GM23248 (cell line): ENCODE measurements at regions not wholly inside any gene's neighbourhood (a gene's known extent, or its start where the extent isn't known, plus 50 kb on each side); places are given as distances from the start of the nearest gene placed in this dataset.

Experiments used
- DNase-seq: peaks from one replicate; pipeline ENCODE4 v3.0.0-alpha.2; 2015
- H2AFZ ChIP-seq: fragments of 200-600 bp; sonication (generic); 2 replicates; pipeline ENCODE4 v1.6.1; 2016; ENCODE audit warnings: antibody characterized with exemption
- H3F3A ChIP-seq: fragments of 200-600 bp; sonication (generic); 2 replicates; pipeline ENCODE4 v1.6.1; 2016; ENCODE audit warnings: mild to moderate bottlenecking, antibody characterized with exemption, mixed run types; ENCODE audit not compliant: insufficient read depth
- H3K27ac ChIP-seq: fragments of 200-600 bp; sonication (generic); 2 replicates; pipeline ENCODE4 v1.5.1; 2016; ENCODE audit warnings: mild to moderate bottlenecking
- H3K27me3 ChIP-seq: fragments of 200-600 bp; sonication (generic); replicated peaks from 2 replicates; pipeline ENCODE4 v1.6.1; 2016; ENCODE audit warnings: mild to moderate bottlenecking; ENCODE audit not compliant: insufficient read depth
- H3K36me3 ChIP-seq: fragments of 200-600 bp; sonication (generic); 2 replicates; pipeline ENCODE4 v1.6.1; 2016; ENCODE audit warnings: low read depth, mild to moderate bottlenecking
- H3K4me1 ChIP-seq: fragments of 200-600 bp; sonication (generic); 2 replicates; pipeline ENCODE4 v1.6.1; 2016; ENCODE audit warnings: mild to moderate bottlenecking; ENCODE audit not compliant: insufficient read depth
- H3K4me2 ChIP-seq: fragments of 200-600 bp; sonication (generic); one replicate; pipeline ENCODE4 v1.6.1; 2016; ENCODE audit warnings: mild to moderate bottlenecking; ENCODE audit not compliant: unreplicated experiment
- H3K4me3 ChIP-seq: fragments of 200-600 bp; sonication (generic); 2 replicates; pipeline ENCODE4 v1.5.1; 2016; ENCODE audit warnings: mild to moderate bottlenecking
- H3K79me2 ChIP-seq: fragments of 200-600 bp; sonication (generic); 2 replicates; pipeline ENCODE4 v1.6.1; 2016; ENCODE audit warnings: mild to moderate bottlenecking; ENCODE audit not compliant: insufficient read depth
- H3K9ac ChIP-seq: fragments of 200-600 bp; sonication (generic); 2 replicates; pipeline ENCODE4 v1.6.1; 2016; ENCODE audit warnings: mild to moderate bottlenecking
- H3K9me2 ChIP-seq: fragments of 200-600 bp; sonication (generic); 2 replicates; pipeline ENCODE4 v1.6.1; 2016; ENCODE audit warnings: mixed run types, mild to moderate bottlenecking, moderate library complexity; ENCODE audit not compliant: insufficient read depth
- H3K9me3 ChIP-seq: fragments of 200-600 bp; sonication (generic); one replicate; pipeline ENCODE4 v1.6.1; 2017; ENCODE audit warnings: low read depth
- H4K20me1 ChIP-seq: fragments of 200-600 bp; sonication (generic); 2 replicates; pipeline ENCODE4 v1.6.0; 2016; ENCODE audit not compliant: insufficient read depth
- EZH2 ChIP-seq: fragments of 200-600 bp; sonication (generic); IDR thresholded peaks from 2 replicates; pipeline ENCODE4 v1.6.1; 2018; ENCODE audit warnings: antibody characterized with exemption, mild to moderate bottlenecking; ENCODE audit not compliant: insufficient read depth, poor library complexity, severe bottlenecking
- EZH2phosphoT487 ChIP-seq: fragments of 200-600 bp; sonication (generic); IDR thresholded peaks from 2 replicates; pipeline ENCODE4 v1.6.1; 2018; ENCODE audit warnings: antibody characterized with exemption, moderate library complexity, mild to moderate bottlenecking, low read depth; ENCODE audit not compliant: insufficient read depth
- WGBS, 2 experiments: methylation state at CpG; one replicate each; pipeline ENCODE4 v1.1.6; 2015 to 2017; ENCODE audit warnings: low lambda C conversion rate in 2 of 2, low coverage in 1 of 2; ENCODE audit errors: missing lambda C conversion rate in 2 of 2; 5-methylcytosine and 5-hydroxymethylcytosine counted together
- in situ Hi-C: fragments of 300-500 bp; cut with MboI; formaldehyde crosslinking; loops from 2 replicates; pipeline ENCODE4 v1.15.0; 2020

GRCh38 chr12:17079251-17079909 is 473.4 kb upstream of the LMO3 start:
- no peak for DNase-seq
- in situ Hi-C loops: no loop called here
- 41 to 45% methylated on average over 4 of the region's 4 CpGs for WGBS, 2 experiments
- H4K20me1 ChIP-seq: no peaks in the 10 kb centered on the region
- H3K27me3 ChIP-seq: no peaks in the 10 kb centered on the region
- H3K4me1 ChIP-seq: no peaks in the 10 kb centered on the region
- no peaks in the 10 kb centered on the region for H3K79me2 ChIP-seq
- H3K4me2 ChIP-seq: no peak overlapping the region
- TF ChIP-seq EZH2: no peak
- TF ChIP-seq EZH2phosphoT487: no peak
- no peaks in the 10 kb centered on the region for H3K36me3 ChIP-seq
- no peaks in the 10 kb centered on the region for H3K9me3 ChIP-seq
- H3K9ac ChIP-seq: no peak overlapping the region
- H3K27ac ChIP-seq: no peak overlapping the region
- no peak overlapping the region for H3K4me3 ChIP-seq
- no peaks in the 10 kb centered on the region for H3F3A ChIP-seq
- H3K9me2 ChIP-seq: no peaks in the 10 kb centered on the region
- H2AFZ ChIP-seq: no peak overlapping the region

DNA sequence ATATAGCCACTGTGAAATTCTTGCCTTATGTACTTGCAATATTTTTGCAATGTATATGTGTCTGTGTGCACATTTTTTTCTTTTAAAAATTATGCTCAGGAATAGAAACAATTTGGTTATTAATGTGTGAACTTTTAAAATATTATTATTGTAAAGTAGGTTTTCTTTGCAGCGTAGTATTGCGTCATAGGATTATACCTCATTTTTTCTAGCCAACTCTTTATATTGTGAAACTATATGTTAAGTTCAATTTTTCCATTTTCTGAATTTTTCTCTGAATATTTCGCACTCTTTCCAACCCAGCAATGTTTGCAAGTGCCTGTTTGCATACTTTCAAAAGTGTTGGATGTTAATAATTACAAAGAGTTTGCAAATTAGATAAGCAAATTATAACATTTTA is 471.6 kb upstream of the LMO3 start:
- H3K9ac ChIP-seq: no peak overlapping the region
- no peak for DNase-seq
- no peak overlapping the region for H3K4me3 ChIP-seq
- no peaks in the 10 kb centered on the region for H3K36me3 ChIP-seq
- H3K27ac ChIP-seq: no peak overlapping the region
- H4K20me1 ChIP-seq: no peaks in the 10 kb centered on the region
- H3K4me1 ChIP-seq: no peaks in the 10 kb centered on the region
- H3K79me2 ChIP-seq: no peaks in the 10 kb centered on the region
- no peaks in the 10 kb centered on the region for H3K27me3 ChIP-seq
- TF ChIP-seq EZH2phosphoT487: no peak
- TF ChIP-seq EZH2: no peak
- no peaks in the 10 kb centered on the region for H3K9me3 ChIP-seq
- 47 to 53% methylated on average over 3 of the region's 3 CpGs for WGBS, 2 experiments
- in situ Hi-C loops: no loop called here
- H2AFZ ChIP-seq: no peak overlapping the region
- no peaks in the 10 kb centered on the region for H3F3A ChIP-seq
- H3K9me2 ChIP-seq: no peaks in the 10 kb centered on the region
- H3K4me2 ChIP-seq: no peak overlapping the region

- Histone ChIP-seq H3K4me1 (no peaks in the 10 kb centered on the region), H4K20me1 (no peaks in the 10 kb centered on the region), H3K4me3 (no peak overlapping the region), H2AFZ (no peak overlapping the region), H3K9me3 (no peaks in the 10 kb centered on the region), H3K9ac (no peak overlapping the region), H3K27me3 (no peaks in the 10 kb centered on the region), H3K27ac (no peak overlapping the region), H3K9me2 (no peaks in the 10 kb centered on the region), H3K79me2 (no peaks in the 10 kb centered on the region), H3F3A (no peaks in the 10 kb centered on the region), H3K36me3 (no peaks in the 10 kb centered on the region), H3K4me2 (no peak overlapping the region)
- in situ Hi-C loops: no loop called here
- no peak for DNase-seq
- TF ChIP-seq EZH2: no peak
- no peak for TF ChIP-seq EZH2phosphoT487
Observed at GRCh38 chr12:17076811-17077210, 470.8 kb upstream of the LMO3 start.

DNA sequence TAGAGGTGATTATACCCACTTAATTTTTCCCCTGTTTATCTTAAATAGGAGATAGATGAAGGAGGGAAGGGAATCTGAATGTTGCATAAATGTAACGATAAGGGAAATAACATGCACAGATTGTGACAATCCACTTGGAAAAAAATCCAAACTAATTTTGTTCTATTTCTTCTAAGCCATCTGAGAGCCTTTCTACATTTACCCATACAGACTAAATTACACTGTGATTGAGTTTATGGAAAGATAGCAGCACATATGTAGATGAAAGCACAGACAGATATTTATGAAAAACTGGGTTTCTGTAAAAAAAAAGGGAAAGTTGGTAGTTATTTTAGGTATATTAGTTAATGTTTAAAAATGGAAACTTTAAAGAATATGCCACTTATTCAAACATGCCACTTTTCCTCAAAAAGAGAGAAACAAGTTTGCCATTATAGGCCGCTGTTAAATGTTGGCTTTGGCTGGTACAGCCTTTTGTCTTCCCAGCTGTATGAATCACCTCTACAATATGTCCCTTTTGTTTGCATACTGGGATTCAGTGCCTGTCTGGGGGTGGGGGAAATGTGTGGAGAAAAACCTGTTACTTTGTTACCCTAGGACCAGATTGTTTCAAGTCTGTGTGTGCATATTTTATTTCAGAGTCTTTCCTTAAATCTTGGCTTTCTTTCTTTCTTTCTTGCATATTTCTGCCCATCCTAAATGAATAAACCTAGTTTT is 470.2 kb upstream of the LMO3 start:
- WGBS, 2 experiments: 27% methylated on average over 2 of the region's 2 CpGs
- Histone ChIP-seq H3K79me2 (no peaks in the 10 kb centered on the region), H3K4me1 (no peaks in the 10 kb centered on the region), H4K20me1 (no peaks in the 10 kb centered on the region), H3K27ac (no peak overlapping the region), H3K4me2 (no peak overlapping the region), H3K4me3 (no peak overlapping the region), H3K9me3 (no peaks in the 10 kb centered on the region), H3K9ac (no peak overlapping the region), H2AFZ (no peak overlapping the region), H3K9me2 (no peaks in the 10 kb centered on the region), H3K27me3 (no peaks in the 10 kb centered on the region), H3K36me3 (no peaks in the 10 kb centered on the region), H3F3A (no peaks in the 10 kb centered on the region)
- in situ Hi-C loops: no loop called here
- TF ChIP-seq EZH2phosphoT487 (no peak), EZH2 (no peak)
- no peak for DNase-seq
